ENCODE measurements at regions not wholly inside any gene's neighbourhood (a gene's known extent, or its start where the extent isn't known, plus 50 kb on each side); places are given as distances from the start of the nearest gene placed in this dataset.
"Not testable (repeated sequence)": the region's sequence is repeated elsewhere in the genome, so short reads cannot be mapped to it uniquely, and the experiment has no call there.

DNA sequence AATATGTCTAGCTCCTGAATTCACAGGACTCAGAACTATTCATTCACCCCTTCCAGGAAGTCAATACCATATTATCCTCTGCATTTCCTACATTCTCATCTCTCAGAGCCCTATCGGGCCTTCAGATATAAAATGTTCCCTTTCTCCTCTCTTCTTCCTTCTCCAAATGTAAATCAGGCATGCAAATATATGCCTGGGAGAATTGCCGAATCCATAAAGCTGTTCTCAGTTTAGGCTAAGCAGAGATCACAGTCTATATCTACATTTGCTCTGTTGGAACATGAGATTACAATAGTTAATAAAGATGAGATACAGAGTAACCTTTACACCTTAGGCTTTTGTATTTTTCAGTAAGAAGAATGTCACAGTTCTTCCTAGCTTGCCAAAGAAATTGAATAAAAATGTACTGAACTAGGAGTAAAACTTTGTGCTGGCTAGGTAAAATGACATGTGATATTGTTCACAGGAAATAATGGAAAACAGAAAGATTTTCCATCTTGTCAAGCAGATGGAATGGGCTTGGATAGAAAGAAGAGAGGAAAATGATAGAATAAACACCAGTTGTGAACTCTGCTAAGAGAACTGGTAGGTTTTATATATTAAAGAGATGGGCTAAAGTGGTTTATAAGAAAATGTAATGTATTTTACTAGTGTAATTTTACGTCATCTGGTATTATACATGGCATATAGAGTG lies 161.5 kb downstream of the NRIP1 start:
- intact Hi-C loops (cut with micrococcal nuclease): no loop called here

DNA sequence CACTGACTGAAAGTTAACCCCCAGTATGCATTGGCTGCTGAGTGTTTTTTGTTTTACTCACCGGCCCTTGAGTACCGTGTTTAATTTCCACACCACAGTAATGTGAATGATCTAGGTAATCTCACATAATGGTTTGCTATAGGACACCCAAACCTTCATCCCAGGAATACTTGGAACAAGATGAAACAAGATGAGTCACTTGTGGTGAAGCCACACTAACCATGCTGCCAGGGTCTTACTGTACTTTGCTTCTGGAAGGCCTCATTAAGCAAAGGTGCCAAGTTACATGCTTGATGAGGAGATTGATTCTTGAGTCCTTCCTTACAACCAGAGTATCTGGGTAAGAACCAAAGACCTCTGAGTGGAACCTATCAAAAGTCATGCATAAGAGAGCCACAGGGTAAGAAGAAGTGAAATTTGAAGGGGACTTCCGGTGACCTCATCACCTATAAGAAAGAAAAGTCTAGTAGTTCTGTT lies 163.3 kb downstream of the NRIP1 start:
- intact Hi-C loops (cut with micrococcal nuclease): no loop called here

- intact Hi-C loops (cut with micrococcal nuclease): no loop called here
These were observed 164.2 kb downstream of the NRIP1 start for GRCh38 chr21:14900611-14901010.

DNA sequence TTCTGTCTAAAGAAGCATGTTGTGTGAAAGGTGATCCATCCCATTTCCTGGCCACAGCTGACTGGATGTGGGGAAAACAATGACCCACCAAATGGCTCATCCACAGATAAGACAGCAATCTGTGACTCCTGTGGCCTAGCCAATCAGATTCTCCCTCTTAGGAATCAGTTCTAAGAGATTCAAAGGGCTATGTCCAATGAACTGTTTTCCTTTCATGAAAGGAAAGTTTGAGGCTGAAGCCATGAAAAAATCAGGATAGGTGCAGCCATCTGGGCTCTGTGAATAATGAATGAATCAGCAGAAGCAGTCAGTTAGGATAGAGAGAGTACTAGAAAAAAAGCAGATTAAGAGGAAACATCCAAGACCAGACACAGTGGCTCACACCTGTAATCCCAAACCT lies 164.7 kb downstream of the NRIP1 start:
- intact Hi-C loops (cut with micrococcal nuclease): no loop called here

DNA sequence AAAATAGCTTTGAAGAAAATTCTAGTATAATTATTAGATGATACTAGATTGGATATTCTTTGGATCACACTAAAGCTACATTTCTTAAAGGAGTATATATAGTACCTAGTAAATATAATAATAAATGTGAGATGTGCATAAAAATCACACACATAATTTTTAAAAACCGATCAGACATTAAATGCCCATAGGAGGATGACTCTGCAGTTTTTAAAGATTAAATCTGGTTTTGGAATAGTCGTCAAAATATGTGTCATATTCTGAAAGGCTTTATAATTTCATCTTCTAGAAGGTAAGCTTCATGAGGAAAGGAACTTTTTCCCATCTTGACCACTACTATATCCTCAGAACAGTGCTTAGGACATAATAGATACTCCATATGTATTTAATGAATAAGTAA lies 169.0 kb downstream of the NRIP1 start:
- intact Hi-C loops (cut with micrococcal nuclease): no loop called here

- intact Hi-C loops (cut with micrococcal nuclease): no loop called here
These were observed 174.7 kb downstream of the NRIP1 start for GRCh38 chr21:14890141-14890540.

DNA sequence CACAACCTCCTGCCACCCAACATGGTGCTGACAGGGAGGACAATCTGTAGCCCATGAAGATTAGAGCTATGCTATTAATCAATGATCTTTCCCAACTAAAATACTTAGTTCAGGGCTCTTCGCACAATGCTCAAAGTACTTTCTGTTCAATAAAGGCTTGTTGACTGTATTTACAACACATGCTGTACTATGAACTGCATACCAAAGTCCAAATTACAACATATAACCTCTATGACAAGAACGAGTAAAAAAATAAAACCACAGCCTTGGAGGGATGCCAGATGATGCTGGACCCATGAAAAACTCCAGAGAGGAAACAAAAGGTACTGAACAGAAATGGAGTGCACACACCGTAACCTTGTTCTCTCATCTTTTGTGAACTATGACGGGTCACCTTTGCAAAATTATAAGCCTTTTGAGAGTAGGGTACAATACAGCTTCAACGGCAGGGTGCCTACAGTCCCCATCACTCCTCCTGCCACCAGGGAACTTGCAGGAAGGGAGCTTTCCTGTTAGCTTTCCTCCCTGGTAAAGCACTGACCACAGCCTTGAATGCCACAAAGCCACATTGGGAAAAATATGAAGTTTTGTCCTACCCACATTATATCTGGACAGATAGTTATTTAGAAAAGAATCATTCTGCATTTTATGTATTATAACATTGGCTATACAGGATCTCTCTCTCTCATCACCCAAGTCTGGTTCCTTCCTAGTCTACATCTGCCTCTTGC lies 175.6 kb downstream of the NRIP1 start:
- intact Hi-C loops (cut with micrococcal nuclease): no loop called here

DNA sequence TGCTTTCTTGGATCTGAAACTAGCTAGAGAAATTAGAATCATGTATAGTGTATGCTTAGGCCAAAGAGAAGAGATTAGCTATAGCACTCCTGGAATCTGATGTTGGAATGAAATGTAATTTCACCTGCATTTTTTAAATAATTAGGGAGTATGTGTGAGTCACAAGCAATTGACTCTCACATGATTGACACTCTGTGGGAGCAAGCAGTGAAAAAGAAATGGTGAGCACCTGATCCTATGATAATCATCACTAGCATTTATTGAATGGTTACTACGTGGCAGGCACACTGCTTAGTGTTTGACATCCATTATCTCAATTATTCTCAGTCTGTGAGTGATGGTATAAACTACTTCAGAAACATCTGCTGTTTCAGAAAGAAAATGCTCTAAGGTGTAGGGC lies 176.6 kb downstream of the NRIP1 start:
- intact Hi-C loops (cut with micrococcal nuclease): no loop called here

- intact Hi-C loops (cut with micrococcal nuclease): no loop called here
These were observed 178.8 kb downstream of the NRIP1 start for GRCh38 chr21:14886001-14886400.

DNA sequence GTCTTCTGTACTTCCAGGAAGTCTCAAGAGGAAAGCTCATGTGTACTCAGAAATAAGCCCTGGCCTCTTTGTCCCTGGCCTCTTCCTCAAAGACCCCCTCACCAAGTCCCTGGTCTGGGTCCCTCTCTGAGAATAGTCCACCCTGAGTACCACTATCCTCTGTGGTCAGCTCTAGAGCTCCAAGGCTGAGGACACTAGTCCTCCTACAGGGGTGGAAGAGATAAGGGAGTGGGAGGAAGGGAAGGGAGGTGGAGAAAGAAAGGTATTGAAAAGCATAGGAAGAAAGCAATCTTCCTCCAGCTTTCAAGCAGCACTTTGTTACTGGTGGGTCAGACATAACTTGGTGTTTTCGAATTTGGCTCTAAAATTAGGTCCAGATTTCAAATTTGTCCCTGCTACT lies 181.4 kb downstream of the NRIP1 start:
- intact Hi-C loops (cut with micrococcal nuclease): no loop called here

GRCh38 chr21:14882545-14882944 lies 182.3 kb downstream of the NRIP1 start:
- intact Hi-C loops (cut with micrococcal nuclease): not testable (repeated sequence)

- intact Hi-C loops (cut with micrococcal nuclease): no loop called here
These were observed 182.8 kb downstream of the NRIP1 start for GRCh38 chr21:14881863-14882499.

- intact Hi-C loops (cut with micrococcal nuclease): no loop called here
These were observed 183.9 kb downstream of the NRIP1 start for GRCh38 chr21:14880922-14881321.

- intact Hi-C loops (cut with micrococcal nuclease): no loop called here
These were observed 185.3 kb downstream of the NRIP1 start for GRCh38 chr21:14879458-14879857.

DNA sequence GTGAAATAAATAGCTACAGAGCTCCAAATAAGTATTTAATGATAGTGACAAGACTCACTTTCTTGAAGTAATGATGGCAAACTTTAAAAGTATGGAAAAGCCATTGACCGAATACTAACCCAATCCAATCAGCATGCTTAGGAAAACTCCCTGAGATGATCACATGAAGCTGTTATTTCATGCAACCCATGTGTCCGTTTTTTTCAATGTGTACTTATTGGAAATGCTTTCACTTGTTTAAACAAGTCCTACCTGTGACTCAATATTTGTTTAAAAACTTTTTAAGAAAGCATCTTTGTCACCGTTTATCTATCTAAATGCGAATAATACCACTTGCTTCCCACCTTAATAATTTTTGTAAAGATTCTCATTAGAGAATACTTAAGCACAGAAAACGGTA lies 185.8 kb downstream of the NRIP1 start:
- intact Hi-C loops (cut with micrococcal nuclease): no loop called here

DNA sequence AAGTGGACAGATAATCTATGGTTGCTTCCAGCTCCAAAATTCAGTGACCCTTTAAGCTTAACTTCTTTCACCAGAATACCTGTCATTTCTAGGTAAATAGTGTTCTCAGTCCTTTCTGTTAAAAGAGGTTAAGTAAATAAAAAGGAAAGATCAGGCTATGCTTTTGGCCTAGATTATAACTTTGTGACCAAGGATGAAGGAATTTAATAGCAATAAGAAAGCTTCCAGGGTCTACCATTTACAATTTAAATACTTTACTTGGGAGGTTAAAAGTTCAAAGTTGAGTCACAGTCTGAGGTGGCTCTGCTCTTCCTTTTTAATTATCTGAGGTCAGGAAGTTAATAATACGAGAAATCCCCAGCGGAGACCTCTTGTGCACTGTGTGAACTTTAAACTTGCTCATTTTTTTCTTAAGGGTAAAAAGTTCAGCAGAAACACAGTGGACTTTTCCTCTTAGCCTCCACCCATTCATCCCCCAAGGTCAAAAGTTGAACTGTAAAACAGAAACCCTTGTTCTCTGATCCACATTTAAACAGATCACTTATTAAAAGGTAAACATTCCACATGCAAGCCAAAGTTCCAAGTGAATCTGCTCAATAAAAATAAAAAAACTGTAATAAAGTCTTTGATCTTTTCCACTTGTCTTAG lies 187.1 kb downstream of the NRIP1 start:
- intact Hi-C loops (cut with micrococcal nuclease): no loop called here

DNA sequence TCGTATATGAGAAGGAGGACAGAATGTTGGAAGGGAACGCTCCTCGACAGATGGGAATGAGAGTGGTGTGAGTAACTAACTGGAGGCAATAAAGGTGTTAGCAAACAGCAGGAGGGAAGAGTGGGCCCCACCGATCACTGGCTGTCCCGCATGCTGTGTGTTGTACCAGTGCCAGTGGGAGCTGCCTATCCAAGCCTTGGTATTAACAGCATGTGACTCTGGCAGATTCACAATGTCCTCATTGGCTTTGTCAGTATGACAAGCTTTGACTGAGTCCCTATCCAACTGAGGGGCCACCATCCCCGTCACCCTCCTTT lies 188.3 kb downstream of the NRIP1 start:
- intact Hi-C loops (cut with micrococcal nuclease): no loop called here

GRCh38 chr21:14875704-14876523 lies 188.9 kb downstream of the NRIP1 start:
- intact Hi-C loops (cut with micrococcal nuclease): no loop called here

- intact Hi-C loops (cut with micrococcal nuclease): no loop called here
These were observed 189.6 kb downstream of the NRIP1 start for GRCh38 chr21:14875186-14875585.

- intact Hi-C loops (cut with micrococcal nuclease): no loop called here
These were observed 190.4 kb downstream of the NRIP1 start for GRCh38 chr21:14874379-14874778.

- intact Hi-C loops (cut with micrococcal nuclease): no loop called here
These were observed 192.9 kb downstream of the NRIP1 start for GRCh38 chr21:14871861-14872260.

GRCh38 chr21:14870853-14871149 lies 194.0 kb downstream of the NRIP1 start:
- intact Hi-C loops (cut with micrococcal nuclease): no loop called here

Data from T-helper 1 cell treated with Interleukin-12 subunit alpha and Interleukin-12 subunit beta and Interleukin-4 antibody, amounts not matched to agents 30 ng/mL and 1 ng/mL, for 36 hours (primary cell).